SU-DHL-6 (cell line): ENCODE measurements at regions not wholly inside any gene's neighbourhood (a gene's known extent, or its start where the extent isn't known, plus 50 kb on each side); places are given as distances from the start of the nearest gene placed in this dataset.

Experiments used
- EZH2phosphoT487 ChIP-seq: fragments of 200-600 bp; sonication (generic), shearing (Covaris generic); conservative IDR thresholded peaks from 2 replicates; pipeline ENCODE4 v1.6.1; 2018; ENCODE audit warnings: mild to moderate bottlenecking, antibody characterized with exemption, low read length, moderate library complexity, mixed read lengths
- TF ChIP-seq, protein P1 (sequence below): fragments of 200-600 bp; sonication (generic); IDR thresholded peaks from one replicate; pipeline ENCODE4 v1.5.1; 2017; ENCODE audit warnings: antibody characterized with exemption, mild to moderate bottlenecking, low read length, moderate library complexity; ENCODE audit not compliant: insufficient read depth, poor library complexity, severe bottlenecking

DNA sequence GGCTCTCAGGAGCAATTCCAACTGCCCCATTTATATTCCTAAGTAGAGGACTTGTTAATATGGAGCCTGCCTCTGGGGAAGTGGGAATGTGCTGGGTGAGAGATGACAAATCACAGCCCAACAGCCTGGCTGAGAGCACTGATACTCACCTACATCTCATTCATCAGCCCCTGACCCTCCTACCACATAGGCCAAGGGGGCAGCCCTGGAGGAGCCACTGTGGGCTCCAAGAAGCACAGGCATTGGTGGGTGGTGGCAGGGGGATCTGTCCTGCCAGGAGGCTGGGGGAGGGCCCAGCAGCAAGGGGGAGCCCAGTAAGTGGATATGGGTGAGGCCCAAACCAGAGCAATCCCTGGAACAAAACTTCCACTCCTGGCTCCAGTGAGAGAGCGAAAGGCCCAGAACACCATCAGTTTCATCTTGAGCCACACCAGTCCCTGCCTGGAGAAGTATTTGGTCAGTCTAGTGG lies 79.7 kb downstream of the BUD13 start:
- TF ChIP-seq, protein P1, sequence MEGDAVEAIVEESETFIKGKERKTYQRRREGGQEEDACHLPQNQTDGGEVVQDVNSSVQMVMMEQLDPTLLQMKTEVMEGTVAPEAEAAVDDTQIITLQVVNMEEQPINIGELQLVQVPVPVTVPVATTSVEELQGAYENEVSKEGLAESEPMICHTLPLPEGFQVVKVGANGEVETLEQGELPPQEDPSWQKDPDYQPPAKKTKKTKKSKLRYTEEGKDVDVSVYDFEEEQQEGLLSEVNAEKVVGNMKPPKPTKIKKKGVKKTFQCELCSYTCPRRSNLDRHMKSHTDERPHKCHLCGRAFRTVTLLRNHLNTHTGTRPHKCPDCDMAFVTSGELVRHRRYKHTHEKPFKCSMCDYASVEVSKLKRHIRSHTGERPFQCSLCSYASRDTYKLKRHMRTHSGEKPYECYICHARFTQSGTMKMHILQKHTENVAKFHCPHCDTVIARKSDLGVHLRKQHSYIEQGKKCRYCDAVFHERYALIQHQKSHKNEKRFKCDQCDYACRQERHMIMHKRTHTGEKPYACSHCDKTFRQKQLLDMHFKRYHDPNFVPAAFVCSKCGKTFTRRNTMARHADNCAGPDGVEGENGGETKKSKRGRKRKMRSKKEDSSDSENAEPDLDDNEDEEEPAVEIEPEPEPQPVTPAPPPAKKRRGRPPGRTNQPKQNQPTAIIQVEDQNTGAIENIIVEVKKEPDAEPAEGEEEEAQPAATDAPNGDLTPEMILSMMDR, result no peak
- no peak for TF ChIP-seq EZH2phosphoT487
